ENCODE measurements at regions not wholly inside any gene's neighbourhood (a gene's known extent, or its start where the extent isn't known, plus 50 kb on each side); places are given as distances from the start of the nearest gene placed in this dataset.

DNA sequence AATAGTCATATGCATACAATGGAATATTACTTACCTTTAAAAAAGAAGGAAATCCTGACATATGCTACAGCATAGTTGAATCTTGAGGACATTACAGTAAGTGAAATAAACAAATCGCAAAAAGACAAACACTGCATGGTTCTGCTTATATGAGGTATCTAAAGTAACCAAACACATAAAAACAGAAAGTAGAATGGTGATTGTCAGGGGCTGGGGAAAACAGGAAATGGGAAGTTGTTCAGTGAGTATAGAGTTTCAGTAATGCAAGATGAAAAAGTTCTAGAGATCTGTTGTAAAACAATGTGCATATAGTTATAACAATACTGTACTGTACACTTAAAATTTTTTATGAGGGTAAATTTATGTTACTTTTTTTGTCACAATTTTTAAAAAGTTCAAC lies 219.4 kb downstream of the KLF5 start:
- no peak for DNase-seq

DNA sequence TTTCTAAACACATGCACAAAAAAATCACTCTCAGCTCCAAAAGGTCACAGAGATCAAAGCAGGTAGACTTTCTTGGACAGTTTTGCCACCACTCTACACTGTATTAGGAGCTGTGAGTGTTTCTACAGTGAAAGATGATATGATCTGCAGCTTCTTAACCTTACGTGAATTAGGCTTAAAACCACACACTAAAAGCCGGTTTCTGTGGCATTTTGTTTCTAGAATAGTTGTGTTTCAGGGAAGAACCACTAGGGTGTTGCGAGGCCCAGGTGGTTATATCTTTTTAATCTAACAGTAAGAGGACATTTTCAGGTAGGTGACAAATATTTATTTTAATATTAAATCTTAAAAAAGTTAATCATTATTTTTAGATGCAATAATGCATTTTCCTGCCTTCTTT lies 216.4 kb downstream of the KLF5 start:
- DNase-seq, result peak in 1 of 5 experiments; percentile 82

DNA sequence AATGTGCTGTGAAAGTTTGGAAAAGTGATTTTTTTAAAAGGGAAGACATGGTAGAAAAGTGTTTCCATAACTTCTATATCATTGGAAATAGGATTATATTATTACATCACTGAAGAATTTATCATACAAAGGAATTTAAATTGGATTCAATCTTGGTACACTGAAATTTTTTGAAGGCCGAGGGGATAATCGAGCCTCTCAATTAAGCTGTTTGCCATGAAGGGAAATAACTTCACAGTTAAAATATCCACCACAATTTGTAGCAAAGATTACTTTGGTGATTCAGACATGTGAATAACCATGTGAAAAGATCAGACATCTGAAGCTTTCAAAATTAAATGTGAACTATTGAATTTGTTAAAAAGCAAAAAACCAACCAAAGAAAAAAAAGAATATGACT lies 215.3 kb downstream of the KLF5 start:
- DNase-seq, result no peak

DNA sequence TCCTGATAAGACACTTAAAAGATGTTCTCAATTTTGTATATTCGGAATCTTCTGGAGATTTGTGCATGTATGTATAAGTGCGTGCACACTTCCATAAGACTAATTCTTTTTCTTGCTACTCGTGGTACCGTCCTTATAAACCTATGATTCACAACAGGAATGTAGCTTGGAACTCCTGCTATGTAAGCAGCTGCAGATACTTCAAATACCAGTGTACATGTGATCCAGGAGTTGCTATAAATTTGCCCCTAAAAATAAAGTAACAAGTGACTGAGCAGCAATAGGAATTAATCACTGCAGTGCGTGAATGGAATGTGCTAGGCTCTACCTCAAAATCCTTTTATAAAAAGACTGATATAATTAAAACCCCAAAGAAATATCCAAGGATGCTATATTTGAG lies 214.9 kb downstream of the KLF5 start:
- no peak for DNase-seq

DNA sequence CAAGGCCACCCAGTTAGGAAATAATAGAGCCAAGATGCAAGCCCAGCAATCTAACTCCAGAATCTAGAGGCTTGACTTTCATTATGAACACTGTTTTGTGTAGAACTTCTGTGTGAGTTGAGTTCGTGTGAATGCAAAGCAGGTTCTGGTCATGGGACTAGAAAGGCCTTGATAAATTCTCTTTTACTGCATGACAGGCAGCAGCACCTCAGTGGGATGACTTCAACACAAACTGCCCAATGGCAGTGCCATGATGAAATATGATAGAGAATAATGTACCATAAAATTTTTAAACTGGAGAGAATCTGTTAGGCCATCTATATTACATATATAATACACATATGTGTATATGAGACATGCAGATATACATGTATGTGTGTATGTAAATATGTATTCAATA lies 214.5 kb downstream of the KLF5 start:
- DNase-seq, result peak in 1 of 5 experiments; percentile 69

DNA sequence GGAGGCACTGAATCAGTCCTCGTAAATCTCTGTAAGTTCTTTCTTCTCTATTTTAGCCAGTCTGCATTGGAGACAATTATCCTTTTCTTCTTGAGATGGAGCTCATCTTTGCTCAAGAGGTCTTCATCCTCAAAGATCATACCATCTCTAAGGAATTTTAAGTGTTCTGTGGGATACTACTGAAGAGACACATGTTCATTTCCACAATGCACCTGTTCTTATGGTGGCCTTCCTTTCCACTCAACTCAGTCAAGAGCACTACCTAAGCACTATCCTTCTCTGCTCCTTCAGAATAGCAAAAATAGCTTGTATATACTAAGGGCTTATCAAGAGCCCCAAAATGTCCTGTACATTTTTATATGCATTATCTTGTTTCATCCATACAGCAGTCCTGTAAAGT lies 214.0 kb downstream of the KLF5 start:
- DNase-seq, result no peak

DNA sequence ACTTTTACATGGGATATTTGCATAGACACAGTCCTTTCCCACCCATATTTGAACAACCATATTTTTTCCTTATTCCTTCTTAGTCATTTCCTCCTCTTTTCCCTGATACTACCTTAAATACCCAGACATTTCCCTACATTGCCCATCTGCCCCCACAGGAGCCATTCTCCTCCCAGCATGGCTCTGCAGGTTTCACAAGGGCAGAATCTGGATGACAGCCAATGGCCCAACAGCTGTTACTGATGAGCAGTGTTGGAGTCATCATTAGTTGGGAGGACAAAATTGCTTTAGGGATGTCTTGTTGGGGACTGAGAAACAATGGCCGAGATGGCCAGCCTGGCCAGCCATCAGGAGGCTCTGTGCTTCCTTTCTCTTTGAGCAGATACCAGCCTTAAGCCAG lies 209.5 kb downstream of the KLF5 start:
- no peak for DNase-seq

DNA sequence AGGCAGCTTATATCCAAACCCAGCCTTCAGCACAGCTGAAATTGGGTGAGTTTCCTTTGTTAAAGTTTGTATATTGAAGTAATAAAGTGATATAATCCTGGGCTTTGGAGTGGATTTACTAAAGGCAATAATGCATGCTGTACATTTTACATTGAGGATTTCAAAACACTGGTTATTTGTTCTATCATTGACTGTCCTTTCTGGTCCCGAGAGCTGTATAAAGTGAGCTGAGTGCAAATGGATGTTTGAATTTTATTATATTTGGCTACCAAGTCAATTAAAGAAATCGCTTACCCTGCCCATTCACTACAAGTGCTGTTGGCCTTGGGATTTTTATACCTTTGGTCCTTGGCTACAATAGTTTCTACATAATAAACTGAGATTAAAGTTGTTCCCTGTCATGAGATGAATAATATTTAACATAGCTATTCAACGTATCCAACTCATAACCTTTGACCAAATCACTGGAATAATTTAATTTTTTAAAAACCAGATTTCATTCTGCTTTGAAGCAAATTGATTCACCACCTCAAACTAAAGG lies 207.9 kb downstream of the KLF5 start:
- no peak for DNase-seq

DNA sequence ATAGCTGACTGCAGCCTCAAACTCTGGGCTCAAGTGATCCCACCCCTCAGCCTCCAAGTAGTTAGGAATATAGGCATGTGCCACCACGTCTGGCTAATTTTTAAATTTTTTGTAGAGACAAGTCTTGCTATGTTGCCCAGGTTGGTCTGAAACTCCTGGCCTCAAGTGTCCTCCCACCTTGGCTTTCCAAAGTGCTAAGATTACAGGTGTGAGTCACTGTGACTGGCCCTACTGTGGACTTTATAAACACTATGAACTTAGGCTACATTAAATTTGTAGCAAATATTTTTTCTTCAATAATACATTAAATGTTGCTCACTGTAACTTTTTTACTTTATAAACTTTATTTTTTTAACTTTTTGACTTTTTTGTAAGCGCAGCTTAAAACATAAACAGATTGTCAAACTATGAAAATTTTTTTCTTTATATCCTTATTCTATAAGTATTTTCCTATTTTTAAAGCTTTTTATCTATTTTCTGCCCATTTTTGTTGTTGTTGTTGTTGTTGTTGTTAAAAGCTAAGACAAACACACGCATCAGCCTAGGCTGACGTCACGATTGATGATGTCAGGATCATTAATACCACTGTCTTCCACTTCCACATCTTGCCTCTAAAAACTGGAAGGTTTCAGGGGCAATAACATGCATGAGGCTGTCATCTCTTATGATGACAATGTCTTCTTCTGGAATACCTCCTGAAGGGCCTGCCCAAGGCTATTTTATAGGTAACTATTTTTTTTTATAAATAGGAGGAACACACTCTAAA lies 204.2 kb downstream of the KLF5 start:
- DNase-seq, result no peak

DNA sequence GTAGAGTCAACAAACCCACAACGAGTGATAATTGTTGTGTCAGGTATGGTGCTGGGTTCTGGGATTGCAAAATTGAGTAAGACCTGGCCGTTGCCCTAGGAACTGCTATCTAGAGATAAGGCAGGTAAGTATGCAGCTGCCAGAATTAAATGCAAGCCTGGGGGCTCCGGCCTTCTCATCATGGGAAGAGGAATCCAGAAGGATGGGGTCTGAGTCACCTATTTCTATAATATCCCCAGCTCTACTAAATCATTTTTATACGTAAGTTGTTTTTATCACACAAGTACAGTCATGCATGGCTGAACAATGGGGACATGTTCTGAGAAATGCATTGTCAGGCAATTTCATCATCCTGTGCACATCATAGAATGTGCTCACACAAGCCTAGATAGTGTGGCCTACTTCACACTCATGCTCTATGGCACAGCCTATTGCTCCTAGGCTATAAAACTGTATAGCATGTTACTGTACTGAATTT lies 203.0 kb downstream of the KLF5 start:
- DNase-seq, result no peak

DNA sequence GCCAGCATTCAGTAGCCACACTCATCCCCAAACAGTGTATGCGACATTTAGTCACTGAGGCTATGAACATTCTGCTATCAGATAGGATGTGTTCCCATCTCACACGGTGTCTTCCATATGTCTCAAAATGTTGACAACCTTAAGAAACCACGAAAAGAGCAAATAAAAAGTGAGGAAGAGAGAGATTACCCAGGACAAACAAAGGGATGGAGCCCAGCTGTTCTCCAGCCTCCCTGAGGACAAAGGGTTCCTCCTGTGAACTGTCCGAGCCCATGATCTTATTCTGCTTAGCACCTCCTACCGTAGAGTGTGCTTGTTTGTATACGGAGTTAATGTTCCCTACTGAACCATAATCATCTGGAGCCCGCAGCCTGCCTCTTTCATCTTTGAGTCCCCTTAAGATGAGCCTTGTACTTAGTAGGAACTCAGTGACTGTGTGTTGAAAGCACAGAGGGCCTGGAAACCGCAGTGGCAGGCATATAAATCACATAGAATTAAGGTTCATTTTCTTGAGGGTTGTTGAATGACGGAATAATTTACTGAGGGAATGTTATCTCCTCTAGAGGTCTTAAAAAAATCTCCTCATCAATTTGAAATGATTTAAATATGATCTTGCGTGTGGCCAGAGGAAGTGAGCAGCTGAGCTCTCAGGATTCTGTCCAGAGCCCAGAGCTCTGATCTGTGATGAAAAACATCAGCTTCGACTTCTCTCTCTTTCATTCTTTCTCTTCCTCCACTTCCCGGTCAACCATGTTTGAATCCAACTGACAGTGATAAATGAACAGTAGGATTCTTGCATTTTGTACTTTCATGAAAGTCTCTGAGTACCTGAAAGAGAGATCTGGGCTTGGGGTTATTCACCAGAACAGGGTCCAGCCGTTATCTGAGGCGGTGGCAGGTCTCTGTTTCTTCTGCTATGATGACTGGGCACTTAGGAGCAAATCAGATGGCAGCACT lies 200.5 kb downstream of the KLF5 start:
- no peak for DNase-seq

DNA sequence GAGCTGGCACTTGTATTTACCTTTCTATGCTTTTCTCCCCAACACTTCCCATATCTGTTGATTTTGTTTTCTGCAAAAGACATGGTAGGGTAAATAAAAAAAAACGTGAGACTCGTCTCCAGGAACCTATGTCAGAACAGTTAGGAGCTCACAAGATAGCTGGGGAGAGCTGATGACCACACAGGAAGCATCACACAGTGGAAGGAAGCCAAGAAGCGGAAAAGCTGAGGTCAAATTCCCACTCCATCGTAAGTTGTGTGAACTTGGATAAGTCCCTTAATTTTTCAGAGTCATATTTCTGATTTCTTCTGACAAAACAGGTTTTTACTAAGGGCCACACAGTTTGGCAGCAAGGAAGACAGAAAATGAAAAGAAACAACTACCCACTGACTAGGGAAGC lies 199.6 kb downstream of the KLF5 start:
- DNase-seq, result no peak

DNA sequence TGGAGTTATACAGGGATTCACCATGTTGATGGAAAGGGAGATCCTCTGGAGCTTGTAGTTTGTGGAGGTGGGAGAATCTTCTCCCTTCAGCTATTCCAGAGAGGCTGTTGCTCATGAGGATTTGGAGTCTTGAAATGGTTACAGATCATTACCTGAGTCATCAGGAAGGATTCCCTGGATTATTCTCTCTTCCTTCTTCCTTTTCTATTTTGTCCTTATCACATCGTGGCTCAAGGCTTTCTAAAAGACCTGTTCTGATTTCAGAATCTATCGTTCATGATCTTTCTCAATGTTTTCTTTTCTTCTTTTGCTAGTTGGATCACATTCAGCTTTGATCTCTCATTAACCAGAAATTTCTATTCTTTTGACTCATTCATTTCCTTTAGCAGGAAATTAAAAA lies 196.0 kb downstream of the KLF5 start:
- no peak for DNase-seq

DNA sequence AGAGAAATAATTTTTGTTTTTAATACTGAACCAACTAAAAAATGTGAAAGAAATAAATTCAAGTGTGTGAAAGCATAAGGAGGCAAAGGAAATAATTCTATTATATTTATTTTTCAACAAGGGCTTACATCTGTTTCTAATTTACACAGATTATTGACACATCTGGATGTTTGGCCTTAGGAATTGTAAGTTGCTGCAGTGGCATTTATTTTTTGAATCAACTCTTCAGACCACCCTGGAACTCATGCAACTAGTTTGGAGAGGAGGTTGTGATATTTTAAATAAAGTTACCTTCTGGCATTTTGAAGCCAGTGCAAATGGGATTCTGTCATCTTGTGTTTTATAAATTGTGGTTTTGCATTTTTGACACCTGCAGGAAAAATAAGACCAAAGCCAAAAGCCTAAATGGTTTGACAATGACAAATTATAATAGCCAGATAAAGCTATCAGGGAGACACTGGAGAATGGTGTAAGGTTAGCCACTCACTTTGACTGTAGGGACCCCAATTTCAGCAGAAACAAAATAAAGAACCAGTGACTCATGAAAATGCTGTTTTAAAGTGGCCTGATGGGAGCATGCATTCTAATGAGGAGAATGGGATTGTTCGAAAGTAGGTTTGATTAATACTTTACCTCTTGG lies 192.9 kb downstream of the KLF5 start:
- no peak for DNase-seq

DNA sequence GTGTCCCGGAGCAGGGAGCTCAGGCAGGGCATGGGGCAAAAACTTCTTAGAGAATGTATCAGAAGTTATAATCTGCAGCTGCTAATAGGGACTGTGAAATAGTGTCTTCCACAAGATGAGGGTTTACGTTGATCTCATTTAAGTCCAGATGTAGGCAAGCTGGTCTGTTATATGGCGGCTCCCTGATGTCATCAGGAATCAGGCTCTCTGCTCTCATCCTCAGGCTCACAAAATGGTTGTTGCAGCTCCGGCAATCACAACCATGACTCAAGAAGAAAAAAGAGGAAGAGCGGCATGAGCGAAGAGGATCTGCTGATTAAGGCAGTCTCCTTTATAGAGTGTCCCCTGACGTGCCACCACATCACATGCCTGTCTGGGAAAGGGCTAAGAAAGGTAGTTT lies 191.3 kb downstream of the KLF5 start:
- DNase-seq, result no peak

DNA sequence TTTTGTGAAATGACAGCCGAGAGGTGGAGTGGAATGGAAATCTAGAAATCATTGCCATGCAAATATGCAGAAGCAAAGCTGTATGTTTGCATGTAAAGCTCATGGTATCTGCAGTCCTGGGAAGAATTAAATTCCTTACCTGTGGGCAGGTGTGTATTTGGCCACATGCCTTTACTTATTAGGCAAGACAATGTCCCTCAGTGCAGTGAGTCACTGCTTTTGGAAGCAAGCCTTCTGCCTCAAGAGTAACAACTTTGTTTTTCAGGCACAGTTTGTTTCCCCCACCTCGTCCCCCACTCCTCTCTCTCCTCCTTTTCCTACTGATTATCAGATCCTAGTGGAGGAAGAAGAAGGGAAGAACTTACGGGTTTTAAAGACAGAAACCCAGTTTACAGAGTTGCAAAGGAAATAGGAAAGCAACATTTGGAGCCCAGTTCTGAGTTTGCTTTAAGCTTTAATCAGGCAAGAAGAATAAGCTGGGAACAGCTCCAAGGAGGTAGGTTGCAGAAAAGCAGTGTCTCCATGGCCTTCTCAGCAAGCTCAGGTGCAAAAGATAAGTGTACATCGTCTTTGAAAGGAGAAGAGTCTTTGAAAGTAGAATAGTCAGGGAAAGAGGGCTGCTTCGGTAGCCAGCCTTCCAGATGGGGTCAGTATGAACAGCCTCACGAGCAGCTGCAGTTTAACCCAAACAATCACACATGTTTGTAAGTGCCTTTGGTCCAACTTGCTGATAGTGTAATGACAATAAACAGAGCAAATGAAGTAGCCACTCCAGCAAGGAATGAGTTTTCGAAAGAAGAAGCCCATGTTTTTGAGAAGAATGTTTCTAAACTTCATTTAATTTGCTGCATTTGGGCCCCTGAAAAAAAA lies 190.1 kb downstream of the KLF5 start:
- DNase-seq, result no peak

DNA sequence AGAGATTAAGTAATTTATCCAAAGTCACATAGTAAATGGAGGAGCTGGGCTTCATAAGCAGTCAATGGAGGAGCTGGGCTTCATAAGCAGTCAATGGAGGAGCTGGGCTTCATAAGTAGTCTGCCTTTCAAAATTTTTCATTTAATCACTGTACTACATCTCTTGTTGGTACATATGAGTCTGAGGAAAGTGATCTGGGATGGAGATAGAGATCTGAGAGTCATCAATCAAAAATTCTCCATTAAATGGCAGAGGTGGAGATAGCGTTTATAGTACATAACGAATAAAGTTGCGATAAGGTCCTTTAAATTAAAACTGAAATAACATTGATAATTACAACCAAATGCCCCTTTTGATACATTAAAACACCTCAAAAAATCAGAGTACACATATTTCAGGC lies 189.3 kb downstream of the KLF5 start:
- no peak for DNase-seq

DNA sequence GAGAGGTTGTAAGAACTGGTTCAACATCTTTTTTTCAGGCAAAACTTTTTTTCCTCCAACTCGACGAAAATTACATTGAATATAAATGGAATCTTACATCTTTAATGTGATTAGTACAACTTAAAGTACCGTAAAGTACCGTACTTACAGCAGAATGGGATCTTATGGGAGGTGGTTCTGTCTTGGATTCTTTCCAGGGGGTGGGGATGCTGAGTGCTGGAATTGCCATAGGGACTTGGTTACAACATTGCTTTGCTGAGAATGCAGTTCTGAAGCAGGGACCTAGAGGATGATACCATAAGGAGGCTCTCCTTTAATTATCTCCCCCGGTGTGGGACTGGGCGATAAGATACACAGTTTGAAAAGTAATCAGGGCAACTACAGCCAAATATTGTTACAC lies 186.4 kb downstream of the KLF5 start:
- DNase-seq, result no peak

DNA sequence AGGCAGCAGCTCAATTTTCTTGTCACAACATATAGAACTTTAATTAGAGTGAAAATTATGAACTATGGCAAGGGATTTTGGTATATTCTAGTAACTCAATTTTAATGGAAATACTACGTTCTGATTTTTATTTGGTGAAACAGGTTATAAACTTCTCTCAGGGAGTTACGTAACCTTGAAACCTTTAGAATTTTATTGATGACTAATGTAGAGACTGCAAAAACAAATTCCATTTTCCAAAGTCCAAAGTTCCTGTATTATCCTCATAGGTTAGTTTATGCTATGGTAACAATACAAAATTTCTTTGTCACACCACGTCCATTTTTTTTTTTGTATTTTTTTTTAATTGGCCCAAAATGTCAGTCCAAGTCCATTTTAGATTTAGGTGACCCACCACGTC lies 185.7 kb downstream of the KLF5 start:
- DNase-seq, result no peak

DNA sequence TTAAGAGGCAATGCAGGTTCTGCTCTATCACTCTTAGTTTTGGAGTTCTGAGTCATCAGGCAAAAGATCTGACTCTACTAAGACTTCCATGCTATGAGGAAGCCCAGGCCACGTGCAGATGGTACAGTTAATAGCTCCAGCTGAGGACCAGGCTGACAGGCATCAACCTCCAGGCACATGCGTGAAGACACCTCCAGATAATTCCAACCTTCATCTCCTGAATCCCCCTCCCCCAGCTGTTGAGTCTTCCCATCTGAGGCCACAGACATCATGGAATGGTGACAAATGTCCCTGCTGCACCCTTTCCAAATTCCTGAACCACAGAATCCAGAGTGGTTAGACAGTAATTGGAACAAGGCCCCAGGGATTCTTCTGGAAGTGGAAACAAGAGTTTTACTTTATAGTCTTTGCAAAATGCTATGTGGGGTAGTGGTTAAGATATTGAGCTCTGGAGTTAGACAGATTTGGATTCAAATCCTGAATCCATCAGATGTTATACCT lies 183.8 kb downstream of the KLF5 start:
- no peak for DNase-seq

DNA sequence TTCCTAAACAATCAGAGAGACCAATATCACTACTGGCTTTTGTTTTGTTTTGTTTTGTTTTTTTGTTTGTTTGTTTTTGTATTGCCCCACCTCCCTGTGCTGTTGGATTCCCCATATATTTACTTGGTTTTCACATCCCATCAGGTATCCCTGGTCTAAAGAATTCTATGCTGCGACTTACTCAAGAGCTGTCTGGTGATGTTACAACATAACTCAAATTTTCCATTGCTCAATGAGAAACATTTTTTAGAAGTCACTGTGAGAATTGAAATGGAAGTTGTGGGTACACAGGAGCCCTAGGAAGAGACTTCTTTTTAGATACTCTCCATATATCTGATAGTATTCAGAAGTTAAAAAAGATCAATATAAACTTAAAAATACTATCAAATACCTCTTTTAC lies 181.4 kb downstream of the KLF5 start:
- no peak for DNase-seq

DNA sequence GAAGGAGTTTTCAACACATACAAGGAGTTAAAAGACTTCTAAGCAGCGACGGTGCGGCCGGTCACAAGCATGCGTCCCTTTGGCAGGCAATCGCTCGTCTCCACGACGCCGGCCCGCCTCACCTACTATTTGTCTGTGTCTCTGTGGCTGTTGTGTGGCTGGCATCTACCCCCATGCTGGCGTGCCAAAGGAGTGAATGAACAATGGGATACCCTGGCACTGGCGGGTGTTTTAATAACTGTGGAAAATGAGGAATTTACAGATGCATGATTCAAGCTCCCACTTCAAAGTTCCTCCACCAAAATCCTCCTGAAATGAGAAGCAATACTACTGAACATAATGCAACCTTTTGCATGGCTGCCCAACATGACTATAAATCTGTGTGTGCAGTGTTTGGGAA lies 176.6 kb downstream of the KLF5 start:
- no peak for DNase-seq
